ENCODE measurements at regions not wholly inside any gene's neighbourhood (a gene's known extent, or its start where the extent isn't known, plus 50 kb on each side); places are given as distances from the start of the nearest gene placed in this dataset.
"Not testable (repeated sequence)": the region's sequence is repeated elsewhere in the genome, so short reads cannot be mapped to it uniquely, and the experiment has no call there.

GRCh38 chr5:67730917-67731474, 484.6 kb upstream of the PIK3R1 start:
- intact Hi-C loops (cut with DNase I) = no loop called here
- TF ChIP-seq CTCF (IDR thresholded peaks at IDR 0.05) = no peak
- no peak overlapping the region for H3K27ac ChIP-seq
- no peak overlapping the region for H3K9ac ChIP-seq (ENCODE audit: low read depth in 2 of 2, low read length in 2 of 2)
- no peaks in the 10 kb centered on the region for H3K27me3 ChIP-seq
- no peaks in the 10 kb centered on the region for H3K4me1 ChIP-seq
- DNase-seq = no peak
- no peak overlapping the region for H3K4me3 ChIP-seq
- no peaks in the 10 kb centered on the region for H3K36me3 ChIP-seq
- H3K9me3 ChIP-seq = no peaks in the 10 kb centered on the region

- Histone ChIP-seq H3K4me1 (no peaks in the 10 kb centered on the region), H3K9ac (ENCODE audit: low read depth in 2 of 2, low read length in 2 of 2) (no peak overlapping the region), H3K36me3 (no peaks in the 10 kb centered on the region), H3K27me3 (no peaks in the 10 kb centered on the region), H3K9me3 (no peaks in the 10 kb centered on the region), H3K4me3 (no peak overlapping the region), H3K27ac (no peak overlapping the region)
- no peak for DNase-seq
- intact Hi-C loops (cut with DNase I) = no loop called here
- no peak for TF ChIP-seq CTCF (IDR thresholded peaks at IDR 0.05)
Observed at GRCh38 chr5:67728326-67728890, 487.1 kb upstream of the PIK3R1 start.

GRCh38 chr5:67725604-67726003, 490.0 kb upstream of the PIK3R1 start:
- H3K9ac ChIP-seq (ENCODE audit: low read depth in 2 of 2, low read length in 2 of 2) = no peak overlapping the region
- intact Hi-C loops (cut with DNase I) = no loop called here
- H3K27me3 ChIP-seq = no peaks in the 10 kb centered on the region
- H3K27ac ChIP-seq = no peak overlapping the region
- no peak for TF ChIP-seq CTCF (IDR thresholded peaks at IDR 0.05)
- H3K4me3 ChIP-seq = no peak overlapping the region
- no peak for DNase-seq
- no peaks in the 10 kb centered on the region for H3K4me1 ChIP-seq
- H3K9me3 ChIP-seq = no peaks in the 10 kb centered on the region
- H3K36me3 ChIP-seq = no peaks in the 10 kb centered on the region

GRCh38 chr5:67724412-67725135, 491.0 kb upstream of the PIK3R1 start:
- Histone ChIP-seq H3K4me3 (no peak overlapping the region), H3K27me3 (no peaks in the 10 kb centered on the region), H3K27ac (no peak overlapping the region), H3K9me3 (no peaks in the 10 kb centered on the region), H3K36me3 (no peaks in the 10 kb centered on the region), H3K4me1 (no peaks in the 10 kb centered on the region), H3K9ac (ENCODE audit: low read depth in 2 of 2, low read length in 2 of 2) (no peak overlapping the region)
- no peak for DNase-seq
- no peak for TF ChIP-seq CTCF (IDR thresholded peaks at IDR 0.05)
- intact Hi-C loops (cut with DNase I) = no loop called here

GRCh38 chr5:67723873-67724272, 491.7 kb upstream of the PIK3R1 start:
- H3K4me3 ChIP-seq = no peak overlapping the region
- no peaks in the 10 kb centered on the region for H3K27me3 ChIP-seq
- no peaks in the 10 kb centered on the region for H3K4me1 ChIP-seq
- H3K9me3 ChIP-seq = no peaks in the 10 kb centered on the region
- TF ChIP-seq CTCF (IDR thresholded peaks at IDR 0.05) = no peak
- no peak overlapping the region for H3K9ac ChIP-seq (ENCODE audit: low read depth in 2 of 2, low read length in 2 of 2)
- DNase-seq = no peak
- no peak overlapping the region for H3K27ac ChIP-seq
- no peaks in the 10 kb centered on the region for H3K36me3 ChIP-seq
- intact Hi-C loops (cut with DNase I) = no loop called here

- H3K9me3 ChIP-seq; H3K4me3 ChIP-seq; H3K27me3 ChIP-seq; DNase-seq; H3K9ac ChIP-seq (ENCODE audit: low read depth in 2 of 2, low read length in 2 of 2); H3K4me1 ChIP-seq; H3K27ac ChIP-seq; intact Hi-C loops (cut with DNase I); H3K36me3 ChIP-seq: not testable (repeated sequence)
Observed at GRCh38 chr5:67722582-67722981, 493.0 kb upstream of the PIK3R1 start.
